Left hindlimb (tissue), 1 donor: ENCODE measurements at regions not wholly inside any gene's neighbourhood (a gene's known extent, or its start where the extent isn't known, plus 50 kb on each side); places are given as distances from the start of the nearest gene placed in this dataset.

ENCODE experiments used
- DNase-seq: peaks from one replicate; pipeline ENCODE4 v3.0.0-alpha.2; 2018

DNA sequence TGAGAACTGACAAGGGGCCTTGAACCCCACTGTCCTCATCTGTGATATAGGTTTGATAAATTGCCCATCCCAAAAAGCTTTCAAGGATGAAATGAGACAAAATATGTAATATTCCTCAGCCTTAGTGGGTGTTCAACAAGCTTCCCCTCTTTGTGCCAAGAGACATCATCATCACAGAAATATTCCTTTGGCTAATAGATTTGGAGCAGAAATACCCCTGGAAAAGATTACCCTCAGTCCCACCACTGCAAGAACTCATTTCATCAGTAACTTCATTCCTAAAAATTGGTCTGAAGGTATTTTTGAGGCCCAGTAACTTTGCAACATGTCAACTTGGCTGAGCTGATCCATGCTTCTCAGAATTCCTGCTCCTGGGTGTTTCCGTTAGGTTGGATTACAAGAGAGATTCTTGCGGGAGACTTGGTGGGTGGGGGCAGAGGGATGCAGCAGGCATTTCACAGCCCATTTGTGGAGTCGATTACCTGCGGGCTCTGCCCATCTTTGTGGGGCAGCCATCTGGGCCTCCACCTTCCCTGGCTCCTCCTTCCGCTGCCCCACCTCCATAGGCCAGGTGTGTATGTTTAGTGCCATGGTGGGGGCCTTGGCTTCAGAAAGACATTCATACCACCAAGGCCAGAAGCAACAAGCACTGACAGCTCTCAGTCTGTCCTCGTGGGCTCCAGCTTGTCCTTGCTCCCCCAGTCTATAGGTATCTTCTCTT is 263.9 kb downstream of the GLI2 start:
- no peak for DNase-seq

DNA sequence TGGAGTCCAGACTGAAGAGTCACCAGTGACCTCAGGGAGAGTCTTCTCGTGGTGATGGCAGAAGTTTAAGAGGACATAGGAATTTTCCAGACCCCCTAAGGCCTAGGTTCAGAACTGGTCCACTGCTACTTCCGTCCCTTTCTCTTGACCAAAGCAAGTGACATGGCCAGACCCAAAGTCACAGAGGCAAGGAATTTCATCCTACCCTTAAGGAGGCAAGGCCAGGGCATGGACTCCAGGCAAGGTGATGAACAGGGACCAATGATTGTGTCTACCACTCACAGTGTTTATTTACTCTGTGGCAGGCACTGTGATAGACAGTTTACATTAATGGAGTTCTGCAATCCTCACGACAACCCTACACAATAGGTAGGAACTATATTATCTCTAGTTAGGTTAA is 265.1 kb downstream of the GLI2 start:
- DNase-seq = no peak

GRCh38 chr2:121001641-121002040 is 266.0 kb downstream of the GLI2 start:
- no peak for DNase-seq

DNA sequence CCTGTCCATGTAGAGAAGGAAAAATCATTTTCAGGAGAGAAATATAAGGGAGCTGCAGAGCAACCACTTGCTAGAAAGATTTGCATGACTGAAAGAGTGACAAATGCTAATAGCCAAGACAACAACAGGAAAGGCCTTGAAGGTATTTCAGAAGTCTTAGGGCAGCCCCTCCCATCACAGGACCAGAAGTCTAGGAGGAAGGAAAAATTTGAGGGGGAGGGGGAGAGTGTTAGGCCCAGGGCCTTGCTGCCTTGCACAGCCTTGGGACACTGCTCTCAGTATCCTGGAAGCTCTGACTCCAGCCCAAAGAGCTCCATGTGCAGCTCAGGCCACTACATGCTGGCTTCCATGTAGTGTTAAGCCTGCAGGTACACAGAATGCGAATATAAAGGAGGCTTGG is 266.9 kb downstream of the GLI2 start:
- no peak for DNase-seq

- no peak for DNase-seq
These were observed 267.7 kb downstream of the GLI2 start for GRCh38 chr2:121003391-121003790.

GRCh38 chr2:121004359-121004758 is 268.7 kb downstream of the GLI2 start:
- DNase-seq = no peak

DNA sequence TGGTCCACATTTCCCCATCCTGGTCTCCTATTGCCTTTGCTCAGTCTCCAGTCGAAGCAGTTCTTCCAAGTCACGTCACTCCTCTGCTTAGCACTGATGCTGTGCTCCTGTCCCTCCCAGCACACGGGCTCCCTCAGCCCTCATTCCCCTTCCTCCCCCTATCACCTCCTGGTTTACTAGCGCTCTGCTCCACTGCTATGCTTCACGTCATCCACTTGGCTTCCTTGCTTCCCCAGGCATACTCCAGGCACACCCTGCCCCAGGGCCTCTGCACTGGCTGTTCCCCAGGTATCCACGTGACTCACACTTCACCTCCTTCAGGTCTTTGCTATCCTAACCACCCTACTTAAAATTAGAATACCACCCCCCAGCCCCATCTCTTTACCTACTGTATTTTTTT is 269.3 kb downstream of the GLI2 start:
- peak; percentile 69 for DNase-seq

- no peak for DNase-seq
These were observed 269.8 kb downstream of the GLI2 start for GRCh38 chr2:121005453-121005852.

- DNase-seq = no peak
These were observed 271.2 kb downstream of the GLI2 start for GRCh38 chr2:121006743-121007489.

DNA sequence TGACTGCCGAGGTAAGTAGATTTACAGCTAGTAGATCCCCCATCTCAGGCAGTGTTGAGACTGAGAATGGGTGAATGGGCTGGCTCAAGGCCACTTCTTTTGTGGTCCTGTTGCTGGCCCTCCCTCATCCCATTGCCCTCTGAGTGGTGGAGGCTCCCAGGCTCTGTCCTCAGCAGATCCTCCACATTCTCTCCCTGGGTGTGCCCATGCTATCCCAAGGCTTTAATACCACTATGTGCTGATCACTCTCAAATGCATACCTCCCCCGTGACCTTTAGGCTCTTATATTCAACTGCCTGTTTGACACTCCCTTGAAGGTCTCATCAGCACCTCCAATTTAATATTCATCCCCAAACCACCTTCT is 271.8 kb downstream of the GLI2 start:
- DNase-seq = no peak

DNA sequence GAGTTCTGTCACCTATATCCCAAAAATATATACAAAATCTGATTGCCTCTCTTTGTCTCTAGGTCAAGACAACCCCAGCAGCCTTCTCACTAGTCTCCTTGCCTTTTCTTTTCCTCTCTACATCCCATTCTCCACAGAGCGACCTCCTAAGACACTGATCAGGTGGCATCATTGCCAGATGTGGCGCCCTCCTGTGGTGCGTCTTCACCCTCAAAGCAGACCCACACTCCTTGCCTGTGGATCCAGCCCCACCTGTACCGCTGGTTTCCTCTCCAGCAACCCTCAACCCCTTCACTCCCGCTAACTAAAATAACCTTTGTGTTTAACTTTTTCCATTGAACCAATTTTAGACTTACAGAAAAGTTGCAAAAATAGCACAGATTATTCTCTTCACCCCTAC is 273.3 kb downstream of the GLI2 start:
- no peak for DNase-seq

DNA sequence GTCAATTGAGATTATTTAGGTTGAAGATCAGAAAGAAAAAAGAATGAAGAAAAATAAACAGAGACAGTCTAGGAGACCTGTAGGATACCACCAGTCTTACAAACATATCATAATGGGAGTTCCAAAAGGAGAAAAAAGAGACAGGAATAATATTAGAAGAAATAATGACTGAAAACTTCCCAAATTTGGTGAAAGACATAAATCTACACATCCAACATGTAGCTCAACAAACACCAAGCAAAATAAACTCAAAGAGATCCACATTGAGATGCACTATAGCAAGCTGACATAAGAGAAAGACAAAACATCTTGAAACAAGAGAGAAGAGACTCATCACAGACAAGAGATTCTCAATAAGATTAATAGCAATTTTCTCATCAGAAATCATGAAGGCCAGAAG is 274.0 kb downstream of the TFCP2L1 start:
- no peak for DNase-seq

DNA sequence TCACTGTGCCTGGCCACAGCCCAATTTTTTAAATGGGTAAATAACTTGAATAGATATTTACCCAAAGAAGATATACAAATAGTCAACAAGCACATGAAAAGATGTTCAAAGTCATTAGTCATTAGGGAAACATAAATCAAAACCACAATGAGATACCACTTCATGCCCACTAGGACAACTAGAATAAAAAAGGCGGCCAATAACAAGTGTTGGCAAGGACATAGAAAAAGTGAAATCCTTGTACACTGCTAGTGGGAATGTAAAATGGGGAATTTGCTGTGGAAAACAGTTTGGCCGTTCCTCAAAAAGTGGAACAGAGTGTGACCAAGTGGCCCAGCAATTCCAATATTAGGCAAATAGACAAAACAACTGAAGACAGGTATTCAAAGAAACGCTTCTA is 270.1 kb downstream of the TFCP2L1 start:
- no peak for DNase-seq

GRCh38 chr2:121015971-121016485 is 269.0 kb downstream of the TFCP2L1 start:
- no peak for DNase-seq

DNA sequence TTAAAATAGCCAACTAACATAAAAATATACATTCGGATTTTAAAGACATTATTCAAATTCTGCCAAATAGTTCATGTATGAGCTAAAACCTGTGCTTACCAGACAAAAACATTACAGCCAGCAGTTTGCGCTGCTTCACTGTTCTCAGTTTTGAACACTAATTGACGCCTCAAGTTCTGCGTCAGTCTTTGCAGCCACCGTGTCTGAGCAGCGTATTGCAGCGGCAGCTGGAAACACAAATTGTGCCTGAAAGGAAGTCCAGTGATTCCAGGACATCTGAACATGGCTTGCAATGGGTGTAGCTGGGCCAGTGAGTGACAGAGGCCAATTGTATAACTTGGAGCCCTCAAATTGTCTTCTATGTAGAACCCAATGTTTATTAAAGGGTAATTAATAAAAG is 267.6 kb downstream of the TFCP2L1 start:
- no peak for DNase-seq

DNA sequence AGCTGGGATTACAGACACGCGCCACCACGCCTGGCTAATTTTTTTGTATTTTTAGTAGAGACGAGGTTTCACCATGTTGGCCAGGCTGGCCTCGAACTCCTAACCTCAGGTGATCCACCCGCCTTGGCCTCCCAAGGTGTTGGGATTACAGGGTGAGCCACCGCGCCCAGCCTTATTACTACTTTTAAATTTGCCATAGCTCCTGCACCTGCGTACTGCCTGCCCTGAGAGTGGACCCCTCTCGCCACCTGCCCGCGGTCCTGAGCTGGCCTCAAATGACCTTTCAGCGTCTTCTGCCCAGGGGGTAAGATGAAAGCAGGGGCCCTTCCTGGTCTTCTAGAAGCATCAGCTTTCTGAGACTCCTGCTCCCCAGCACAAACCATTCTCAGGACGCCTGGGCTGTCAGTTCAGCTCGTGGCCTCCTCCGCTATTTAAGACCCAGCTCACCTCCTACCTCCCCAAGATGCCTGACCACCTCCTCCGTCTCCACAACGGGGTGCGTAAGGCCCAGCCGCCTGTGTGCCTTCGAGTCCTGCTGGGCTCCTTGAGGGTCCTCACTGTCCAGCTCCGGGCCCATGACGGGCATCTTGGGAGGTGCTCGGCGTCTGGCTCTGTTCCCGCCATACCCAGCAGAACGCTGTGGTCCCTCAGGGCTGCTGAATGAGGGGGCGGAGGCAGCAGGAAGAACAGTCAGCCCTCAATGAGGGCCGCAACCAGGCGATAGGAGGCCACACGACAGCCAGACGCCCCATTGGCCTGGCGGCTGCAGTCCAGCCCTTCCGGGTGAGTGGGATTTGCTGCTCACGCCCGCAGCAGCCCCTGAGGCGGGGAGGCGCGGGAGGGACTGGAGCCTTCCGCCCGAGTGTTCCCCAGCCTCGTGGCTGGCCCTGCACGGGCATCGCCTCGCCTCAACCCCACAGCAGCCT is 266.6 kb downstream of the TFCP2L1 start:
- DNase-seq = peak; percentile 83

GRCh38 chr2:121019071-121019470 is 265.9 kb downstream of the TFCP2L1 start:
- no peak for DNase-seq

DNA sequence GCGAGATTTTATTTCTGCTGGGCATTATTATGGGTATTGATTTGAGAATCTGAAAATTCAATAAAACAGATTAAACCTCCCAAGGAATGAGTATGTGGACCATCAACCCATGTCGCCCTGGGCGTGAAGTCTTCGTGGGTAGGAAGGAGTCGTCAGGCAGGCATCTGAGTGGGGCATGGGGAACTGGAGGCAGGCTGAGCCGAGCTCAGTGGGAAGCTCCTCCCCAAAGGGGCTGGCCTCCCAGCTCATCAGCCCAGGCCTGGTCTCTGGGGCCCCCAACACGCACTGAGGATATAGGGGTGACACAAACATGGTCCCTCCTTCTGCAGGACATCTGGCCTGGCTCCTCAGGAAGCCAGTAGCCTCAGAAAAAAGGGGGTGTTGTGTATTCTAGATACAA is 265.2 kb downstream of the TFCP2L1 start:
- DNase-seq = no peak

- no peak for DNase-seq
These were observed 263.3 kb downstream of the TFCP2L1 start for GRCh38 chr2:121021685-121022084.

DNA sequence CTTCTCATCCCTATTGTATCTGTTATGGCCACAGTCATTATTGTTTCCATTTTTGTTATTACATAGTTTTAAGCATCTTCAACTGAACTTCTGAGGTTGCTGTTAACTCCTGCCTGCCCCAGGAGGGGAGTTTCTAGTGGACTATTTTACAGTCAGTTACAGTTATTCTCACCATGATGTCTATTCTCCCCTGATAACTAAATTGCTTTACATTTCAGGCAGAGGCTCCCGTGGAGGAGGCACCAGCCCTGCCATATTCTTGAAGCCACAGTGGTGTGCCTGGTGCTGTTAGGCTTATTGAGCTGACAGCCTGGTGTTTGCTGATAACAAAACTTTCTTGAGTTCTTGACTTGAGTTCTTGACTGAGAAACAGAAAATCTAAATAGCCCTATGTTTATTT is 256.4 kb downstream of the TFCP2L1 start:
- DNase-seq = no peak

GRCh38 chr2:121030523-121030922 is 254.5 kb downstream of the TFCP2L1 start:
- no peak for DNase-seq

DNA sequence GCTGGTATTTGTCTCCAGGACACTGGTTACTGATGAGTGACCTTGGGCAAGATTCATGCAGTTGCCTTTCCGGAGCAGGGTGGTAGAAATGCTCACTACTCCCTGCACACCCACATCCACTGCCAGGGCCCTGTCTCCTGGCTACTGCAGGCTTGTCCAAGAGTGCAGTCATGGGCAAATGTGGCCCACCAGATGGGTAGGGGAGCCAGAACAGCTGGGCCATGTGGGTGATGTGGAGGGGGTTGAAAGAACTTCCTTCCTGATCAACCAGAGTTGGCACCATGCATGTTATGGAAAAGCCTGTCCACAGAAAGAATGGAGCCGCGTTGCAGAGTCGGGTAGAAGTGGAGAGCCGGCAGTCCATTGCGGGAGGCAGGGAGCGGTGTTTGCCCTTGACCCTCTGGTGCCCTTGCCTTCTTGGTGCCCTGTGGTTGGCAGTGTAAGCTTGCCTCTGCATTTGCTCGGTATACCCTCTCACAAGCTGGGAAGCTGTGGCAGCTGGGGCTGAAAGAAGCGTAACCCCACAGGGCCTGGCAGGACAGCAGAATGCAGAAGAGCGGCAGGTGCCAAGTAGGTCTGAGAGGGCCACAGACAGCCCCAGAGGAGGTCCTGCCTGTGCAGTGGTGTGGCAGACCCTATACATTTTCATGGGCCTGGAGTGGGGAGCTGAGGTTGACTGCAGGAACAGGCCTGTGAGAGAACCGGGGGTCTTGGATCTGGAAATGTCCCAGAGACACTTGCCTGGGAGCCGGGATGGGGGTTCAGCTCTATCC is 253.2 kb downstream of the TFCP2L1 start:
- DNase-seq = no peak
